Muscle of back (tissue), 3 donors: ENCODE measurements at regions not wholly inside any gene's neighbourhood (a gene's known extent, or its start where the extent isn't known, plus 50 kb on each side); places are given as distances from the start of the nearest gene placed in this dataset.
"Not testable (repeated sequence)": the region's sequence is repeated elsewhere in the genome, so short reads cannot be mapped to it uniquely, and the experiment has no call there.

Experiments used
- DNase-seq, 3 donors: peaks; one replicate each; pipeline versions ENCODE4 v3.0.0 to v3.0.0-alpha.2; 2013

DNA sequence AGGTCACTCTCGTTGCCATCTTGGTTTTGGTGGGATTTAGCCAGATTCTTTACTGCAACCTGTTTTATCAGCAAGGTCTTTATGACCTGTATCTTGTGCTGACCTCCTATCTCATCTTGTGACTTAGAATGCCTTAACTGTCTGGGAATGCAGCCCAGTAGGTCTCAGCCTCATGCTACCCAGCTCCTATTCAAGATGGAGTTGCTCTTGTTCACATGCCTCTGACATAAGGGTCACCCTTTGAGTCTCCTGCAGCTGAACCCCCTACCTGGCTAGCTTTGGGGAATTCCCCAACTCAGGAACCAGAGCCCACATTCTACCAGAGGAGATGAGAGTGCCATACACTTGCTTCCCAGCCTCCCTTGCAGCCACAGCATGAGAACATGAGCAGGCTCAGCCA is 123.0 kb upstream of the ARHGEF3 start:
- not testable (repeated sequence) for DNase-seq

DNA sequence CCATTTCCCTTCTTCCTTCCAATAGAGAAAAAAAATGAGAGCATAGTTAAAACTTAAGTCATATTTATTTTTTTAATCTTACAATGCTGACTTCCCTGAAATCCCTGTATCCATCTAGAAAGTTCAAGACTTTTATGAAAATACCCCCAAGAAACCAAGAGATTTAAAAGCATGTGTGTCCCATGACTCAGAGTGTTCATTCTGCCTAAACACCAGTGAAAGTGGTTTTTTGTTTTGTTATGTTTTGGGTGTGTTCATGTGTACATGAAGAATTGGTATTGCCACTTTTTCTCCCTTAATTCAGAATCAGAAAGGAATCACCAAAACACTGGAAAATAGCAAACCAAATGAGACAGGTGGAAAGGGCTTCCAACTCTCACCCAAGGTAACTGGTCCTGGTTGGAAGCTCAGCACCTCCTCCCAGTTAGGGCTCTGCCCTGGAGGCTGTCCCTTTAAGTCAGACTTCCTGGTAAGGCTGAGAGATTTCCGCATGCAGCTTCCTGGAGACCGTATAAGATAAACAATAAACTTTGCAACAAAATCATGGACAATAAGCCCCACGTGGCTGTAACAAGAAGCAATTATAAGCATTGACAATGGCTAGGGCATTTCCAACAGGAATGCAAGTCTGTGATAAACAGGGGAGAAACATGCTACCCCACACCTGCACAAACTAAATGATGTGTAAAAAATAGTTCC is 121.9 kb upstream of the ARHGEF3 start:
- peak in 2 of 3 donors; percentile 73 to 87 for DNase-seq

DNA sequence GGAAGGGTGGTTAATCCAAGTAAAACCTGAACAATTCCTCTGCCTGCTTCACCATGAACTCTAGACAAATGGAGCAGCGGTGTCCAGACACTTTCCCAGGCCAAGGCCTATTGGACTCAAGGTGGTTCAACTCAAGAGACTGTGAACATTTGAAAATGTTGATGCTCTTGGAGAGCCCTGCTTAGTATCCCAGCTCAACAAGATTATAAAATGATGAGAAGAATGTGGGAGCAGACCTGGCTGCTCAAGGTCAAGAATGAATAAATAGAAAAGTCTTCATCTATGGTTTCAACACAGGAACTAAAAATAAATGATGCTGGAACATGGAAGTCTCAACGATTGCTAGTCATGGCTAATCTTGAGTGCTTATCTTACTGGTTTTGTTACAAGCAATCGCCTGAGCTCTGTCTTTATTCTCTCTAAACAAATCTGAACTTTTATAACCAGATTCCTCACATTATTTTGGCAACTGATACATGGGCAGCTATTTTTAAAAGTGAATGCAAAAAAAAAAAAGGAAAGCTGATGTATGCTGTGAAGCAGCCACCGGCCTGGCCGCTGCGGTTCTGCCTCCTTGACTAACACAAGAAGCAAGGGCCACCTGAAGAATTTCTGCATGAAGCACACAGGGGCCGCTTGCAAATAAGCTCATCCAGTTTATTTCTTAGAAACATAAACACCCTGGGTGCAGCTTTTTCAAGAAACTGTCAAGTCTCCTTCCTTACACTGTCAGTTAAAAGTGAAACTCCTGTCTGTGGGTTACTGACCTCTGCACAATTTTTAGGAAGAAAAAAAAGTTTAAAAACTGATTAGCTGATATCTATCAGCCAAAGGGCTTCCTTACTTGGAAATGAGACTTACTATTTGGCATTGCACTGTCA is 120.1 kb upstream of the ARHGEF3 start:
- peak in 1 of 3 donors; percentile 43 for DNase-seq

DNA sequence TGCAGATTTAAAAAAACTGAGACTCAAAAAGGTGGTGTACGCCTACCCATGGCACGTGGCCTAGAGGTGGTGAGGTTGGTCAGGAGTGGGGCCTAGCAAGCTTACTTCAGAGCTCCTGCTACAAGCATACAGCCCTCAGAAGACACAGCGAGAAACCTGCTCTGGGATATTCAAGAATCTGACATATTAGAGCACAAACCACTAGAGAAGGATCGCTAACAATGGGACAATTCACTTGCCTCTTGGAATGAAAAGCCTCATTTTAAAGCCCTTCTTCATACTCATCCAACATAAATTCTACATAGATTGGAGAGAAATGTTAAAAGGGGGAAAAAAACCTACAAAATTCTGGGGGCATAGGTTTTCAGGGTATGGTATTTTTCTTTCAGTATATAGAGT is 118.0 kb upstream of the ARHGEF3 start:
- DNase-seq, result no peak

DNA sequence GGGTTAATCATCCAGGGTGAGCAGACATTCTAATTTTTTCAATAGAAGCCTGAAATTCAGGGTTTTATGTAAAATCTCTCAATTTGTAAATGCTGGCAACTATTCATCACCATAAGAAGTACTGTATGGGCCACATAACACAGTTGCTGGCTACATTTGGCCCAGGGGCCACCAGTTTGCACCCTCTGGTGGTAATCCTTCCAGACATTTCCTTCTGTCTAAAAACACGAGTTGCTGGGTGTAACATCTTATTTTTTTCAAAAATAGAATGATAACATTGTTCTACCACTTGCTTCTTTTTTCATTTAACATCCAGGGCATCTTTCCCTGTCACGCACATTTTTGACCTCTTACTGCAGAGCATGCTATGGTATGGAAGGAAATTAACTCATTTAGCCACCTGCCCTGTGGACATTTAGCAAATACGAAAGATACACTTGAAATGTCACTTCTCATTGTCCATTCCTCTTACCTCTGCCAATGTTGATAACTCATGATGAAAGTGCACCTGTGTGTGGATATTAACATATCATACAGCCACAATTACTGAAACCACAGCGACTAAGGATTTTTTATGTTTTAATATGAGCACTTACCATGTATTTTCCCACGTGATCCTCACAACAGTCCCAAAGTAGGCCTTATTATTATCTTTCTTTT is 117.5 kb upstream of the ARHGEF3 start:
- no peak for DNase-seq

DNA sequence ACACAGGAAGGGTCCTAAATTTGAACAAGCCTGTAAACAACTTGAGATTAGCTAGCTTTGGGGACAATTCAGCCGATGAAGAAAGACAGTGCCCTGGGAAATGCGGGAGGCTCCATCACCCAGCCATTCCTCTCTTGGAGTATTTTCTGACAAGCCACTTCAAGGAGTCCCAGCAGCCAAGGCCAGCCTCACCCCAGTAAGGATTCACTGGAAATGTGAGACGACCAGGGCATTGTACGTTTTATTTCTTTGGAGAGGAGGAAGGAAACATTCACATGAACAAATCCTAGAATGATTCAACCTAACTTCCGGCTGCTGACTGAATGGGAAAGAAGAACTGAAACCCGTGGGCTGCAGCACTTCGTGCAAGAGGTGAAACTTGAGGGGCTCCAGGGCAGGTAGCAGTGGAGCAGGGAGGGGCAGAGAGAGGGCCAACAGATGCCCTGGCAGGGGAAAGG is 116.4 kb upstream of the ARHGEF3 start:
- peak in 1 of 3 donors; percentile 30 for DNase-seq

DNA sequence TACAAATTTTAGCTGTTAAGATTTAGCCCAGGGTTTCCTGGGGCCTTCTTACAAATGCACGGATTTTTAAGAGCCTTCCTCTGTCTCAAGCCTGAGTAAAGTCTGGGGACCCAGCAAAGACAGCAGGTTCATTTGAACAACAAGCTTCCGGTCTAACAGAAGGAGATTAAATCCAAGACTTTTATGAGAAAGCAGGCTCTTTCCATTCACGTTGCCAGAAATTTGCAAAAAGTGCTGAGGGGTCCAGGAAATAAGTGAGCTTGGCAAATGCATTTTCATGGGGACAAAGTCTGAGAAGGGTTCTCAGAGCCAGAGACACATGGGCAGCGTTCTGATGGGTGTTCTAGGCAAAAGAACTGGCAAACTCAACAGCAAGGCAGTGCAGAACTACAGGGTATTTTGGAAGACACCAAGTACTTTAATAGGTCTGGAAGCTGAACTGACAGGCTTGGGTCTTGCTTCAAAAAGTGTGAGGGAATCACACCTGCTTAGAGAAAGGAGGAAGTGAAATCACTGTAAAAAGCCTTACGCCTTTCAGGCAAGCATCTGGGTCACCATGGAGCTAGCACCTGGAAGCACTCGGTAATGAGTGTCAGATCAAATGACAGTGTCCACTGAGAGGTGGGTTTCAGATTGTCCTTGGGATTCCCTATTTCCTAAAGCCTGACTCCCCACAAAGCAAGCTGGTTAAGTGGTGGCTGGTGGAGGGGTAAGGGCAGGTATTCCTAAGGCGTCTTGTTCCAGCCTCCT is 115.8 kb upstream of the ARHGEF3 start:
- peak in 1 of 3 donors; percentile 79 for DNase-seq

DNA sequence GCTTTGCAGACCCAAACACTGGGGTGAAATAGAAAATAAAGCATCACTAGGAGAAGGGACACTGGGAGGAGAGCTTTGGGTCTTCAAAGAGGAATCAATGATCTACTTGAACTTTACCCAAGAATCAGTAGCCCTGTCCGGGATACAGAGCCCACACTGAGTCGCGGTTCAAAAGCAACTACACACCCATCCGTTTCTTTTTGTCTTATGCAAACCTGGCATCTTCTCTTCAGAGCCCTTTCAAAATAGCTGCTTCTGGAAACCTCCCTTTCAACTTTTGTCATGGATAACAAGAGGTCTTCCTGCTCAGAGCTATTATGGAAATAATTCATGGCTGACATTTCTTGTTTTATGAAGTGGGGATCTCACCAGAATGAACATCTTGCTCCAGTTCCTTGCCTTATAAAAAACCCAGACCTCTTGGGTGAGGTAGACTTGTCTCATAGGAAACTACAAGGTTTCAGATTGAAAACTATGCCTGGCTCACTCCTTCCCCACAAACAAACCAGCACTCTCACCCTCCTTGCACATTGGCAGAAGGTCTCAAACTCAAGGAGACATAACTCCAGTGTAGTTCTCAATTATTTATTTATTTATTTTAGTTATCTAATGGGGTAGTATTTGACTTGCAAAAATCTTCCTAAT is 115.1 kb upstream of the ARHGEF3 start:
- no peak for DNase-seq

DNA sequence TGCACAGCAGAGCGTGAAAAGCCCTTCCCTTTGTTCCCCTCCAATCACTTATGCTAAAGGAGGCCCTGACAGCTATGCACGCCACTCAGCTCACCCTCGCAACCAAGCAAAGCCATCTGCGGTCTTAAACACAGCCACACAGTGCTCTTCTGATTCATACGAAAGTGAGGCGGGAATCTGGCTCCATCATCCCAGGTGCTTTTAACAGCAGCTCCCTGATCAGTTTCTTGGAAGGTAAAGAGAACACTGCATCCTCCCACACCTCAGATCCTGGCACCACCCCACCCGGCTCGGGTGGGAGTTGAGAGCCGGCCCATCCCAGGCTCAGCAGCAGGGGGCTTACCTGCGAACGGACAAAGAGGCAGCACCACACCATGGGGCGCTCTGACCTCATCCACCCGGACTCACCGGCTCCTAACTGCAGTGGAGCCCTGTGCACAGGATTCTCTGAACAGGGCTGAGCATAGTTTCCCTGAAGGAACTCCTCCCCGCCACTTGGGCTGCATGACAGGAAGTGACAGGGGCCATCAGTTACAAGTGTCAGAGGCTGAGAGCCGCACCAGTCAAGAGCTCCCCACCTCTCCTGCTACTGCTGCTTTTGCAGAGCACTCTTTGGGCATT is 114.3 kb upstream of the ARHGEF3 start:
- DNase-seq, result peak in 1 of 3 donors; percentile 40

DNA sequence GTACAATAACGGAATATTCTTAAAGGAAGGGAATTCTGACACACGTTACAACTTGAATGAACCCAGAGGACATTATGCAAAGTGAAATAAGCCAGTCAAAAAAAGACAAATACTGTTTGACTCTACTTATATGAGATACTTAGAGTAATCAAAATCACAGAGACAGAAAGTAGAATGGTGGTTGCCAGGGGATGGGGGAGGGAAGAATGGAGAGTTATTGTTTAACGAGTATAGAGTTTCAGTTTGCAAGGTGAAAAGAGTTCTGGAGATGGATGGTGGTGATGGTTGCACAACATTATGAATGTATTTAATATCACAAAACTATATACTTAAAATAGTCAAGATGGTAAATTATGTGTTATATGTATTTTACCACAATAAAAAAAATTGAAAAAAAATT is 112.9 kb upstream of the ARHGEF3 start:
- DNase-seq, result no peak

DNA sequence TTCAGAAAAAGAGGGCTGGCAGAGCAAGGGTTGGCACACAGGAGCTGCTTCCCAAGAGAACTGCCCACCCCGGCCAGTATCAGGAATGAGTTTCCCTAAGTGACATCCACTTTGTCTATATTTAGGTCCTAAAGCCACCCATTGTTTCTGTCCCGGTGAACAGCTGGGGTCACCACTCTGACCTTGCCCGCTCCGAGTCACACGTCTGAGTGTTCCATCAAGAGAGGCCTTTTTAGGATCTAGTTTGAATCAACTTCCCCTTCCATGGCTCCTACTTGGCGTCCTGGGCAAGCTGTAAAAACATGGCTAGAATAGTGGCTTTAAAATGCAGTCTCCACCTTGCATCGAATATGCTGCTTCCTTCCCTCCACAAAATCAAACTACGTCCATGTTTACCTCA is 109.6 kb upstream of the ARHGEF3 start:
- no peak for DNase-seq

DNA sequence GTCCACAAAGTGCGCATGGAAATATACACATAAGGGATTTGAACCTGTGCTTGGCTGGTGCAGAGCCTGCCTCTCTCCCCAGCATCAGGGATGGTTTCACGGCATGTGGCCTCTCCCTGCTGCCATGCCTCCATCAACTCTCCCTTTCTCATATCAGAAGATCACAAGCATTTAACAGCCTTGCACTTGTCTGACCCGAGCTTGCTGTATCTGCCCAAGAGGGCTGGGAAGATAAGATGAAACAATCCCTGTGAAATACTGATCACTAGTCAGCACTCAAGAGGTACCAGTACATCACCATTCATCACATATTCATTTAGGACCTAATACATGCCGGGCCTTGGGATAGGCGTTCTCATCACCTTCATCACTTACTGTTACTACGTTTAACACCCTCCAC is 107.6 kb upstream of the ARHGEF3 start:
- no peak for DNase-seq

DNA sequence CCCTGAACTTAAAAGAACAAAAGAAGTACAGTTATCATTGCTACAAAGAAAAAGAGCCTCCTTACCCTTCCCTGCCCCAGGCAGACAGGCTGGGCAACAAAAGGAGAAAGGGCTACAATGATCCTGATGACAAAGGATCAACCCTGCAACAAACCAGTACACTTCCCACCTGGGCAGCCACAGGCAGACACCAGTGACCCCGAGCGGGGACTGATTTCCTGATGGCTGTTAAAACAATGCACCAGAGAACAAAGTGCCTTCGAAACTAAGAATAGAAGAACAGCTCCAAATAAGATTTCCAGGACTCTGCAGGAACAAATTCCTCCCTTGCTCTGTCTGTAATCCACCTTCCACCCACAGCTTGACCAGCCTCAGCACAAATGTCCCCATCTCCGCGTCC is 106.3 kb upstream of the ARHGEF3 start:
- no peak for DNase-seq

DNA sequence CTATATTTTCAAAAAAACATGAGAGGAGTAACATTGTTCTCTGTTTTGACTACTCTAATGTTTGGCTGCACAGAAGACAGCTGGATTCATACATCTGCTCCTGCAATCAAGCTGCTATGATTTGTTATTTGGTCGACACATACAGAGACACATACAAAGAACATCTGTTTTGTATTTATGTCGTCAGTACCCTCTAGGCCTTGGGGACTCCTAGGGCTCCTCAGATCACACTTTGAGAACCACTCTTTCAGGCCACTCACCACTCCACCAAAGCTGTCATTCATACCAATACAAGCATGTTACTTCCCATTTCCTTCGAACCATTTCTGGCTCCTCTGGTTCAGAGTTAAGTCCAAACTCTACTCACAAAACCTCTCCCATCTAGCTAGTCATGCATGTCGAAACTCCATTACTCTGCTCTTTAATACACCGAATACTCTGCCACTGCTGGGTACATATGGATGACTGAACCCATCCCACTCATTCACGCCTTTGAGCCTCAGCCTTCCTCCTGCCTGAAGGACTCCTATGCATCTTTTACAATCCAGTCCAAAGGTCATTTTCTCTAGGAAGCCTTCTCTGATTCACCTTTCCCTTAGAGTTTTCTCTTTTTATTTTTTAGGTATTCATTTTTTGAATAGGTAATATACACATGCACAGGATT is 102.9 kb upstream of the ARHGEF3 start:
- peak in 1 of 3 donors; percentile 76 for DNase-seq

DNA sequence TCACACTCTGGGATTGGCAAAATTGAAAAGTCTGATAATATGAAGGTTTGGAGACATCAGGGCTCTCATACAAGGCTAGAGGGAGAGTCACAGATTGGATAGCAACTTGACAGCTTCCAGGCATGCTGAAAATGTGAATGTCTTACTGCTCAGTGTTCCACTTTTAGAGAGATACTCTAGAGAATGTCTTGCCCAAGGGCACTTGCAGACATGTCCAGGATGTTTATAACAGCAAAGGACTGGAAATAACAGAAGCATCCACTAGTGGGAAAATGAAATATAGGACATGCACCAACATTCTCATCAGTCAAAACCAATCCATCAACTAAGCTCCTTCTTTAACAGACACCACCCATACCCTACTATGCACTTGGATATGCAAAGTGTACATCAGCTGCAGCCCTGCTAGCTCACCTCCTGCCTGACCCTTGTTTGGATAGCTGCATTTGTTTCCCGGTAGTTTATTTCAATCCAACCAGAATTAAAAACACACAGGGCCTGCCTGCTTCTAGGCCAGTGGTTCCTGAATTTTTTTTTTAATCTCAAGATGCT is 101.6 kb upstream of the ARHGEF3 start:
- DNase-seq, result no peak

DNA sequence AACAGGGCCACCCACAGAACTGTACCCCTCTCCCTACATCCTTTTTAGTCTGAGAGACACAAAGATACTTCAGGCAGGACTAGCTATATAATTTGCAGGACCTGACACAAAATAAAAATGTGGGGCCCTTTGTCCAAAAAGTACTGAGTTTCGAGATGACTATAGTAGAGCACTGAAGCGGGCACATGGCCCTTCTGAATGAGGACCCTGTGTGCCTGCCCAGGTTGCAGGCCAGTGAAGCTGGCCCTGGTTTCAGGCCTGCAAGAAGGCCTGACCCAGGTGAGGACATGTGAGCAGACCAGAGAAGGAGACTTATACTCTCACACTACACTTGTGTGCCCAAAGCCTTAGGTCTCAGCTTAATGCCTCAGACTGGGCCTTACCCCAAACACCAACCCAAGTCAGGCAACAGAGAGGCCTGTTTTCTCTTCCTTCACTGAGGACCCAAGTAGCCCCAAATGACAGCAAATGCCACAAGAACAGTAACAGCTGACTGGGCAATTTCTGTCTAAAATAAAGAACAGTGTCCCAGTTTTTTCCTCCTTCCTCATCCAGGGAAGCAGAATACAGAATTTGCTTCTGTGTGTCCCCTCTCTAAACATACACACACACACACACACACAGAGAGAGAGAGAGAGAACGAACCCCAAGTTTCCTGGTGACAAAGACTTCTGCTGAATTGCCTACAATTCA is 100.9 kb upstream of the ARHGEF3 start:
- no peak for DNase-seq

DNA sequence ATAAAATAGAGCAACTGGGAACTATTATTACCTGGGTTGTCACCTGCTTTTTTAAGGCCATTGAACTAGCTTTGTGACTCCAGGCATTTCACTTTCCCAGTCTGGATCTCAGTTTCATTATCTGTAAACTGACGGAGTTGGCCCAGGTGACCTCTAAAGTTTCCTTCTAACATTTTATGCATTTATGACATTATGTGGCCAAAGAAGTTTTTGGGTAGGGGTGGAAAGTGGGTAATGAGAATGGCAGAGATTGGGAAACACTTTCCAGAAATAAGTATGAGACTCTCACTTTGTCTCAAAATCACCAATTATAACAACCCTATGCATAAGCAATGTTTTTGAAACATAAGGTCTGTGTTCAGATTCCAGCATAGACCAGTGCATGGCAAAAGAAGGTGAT is 99.1 kb upstream of the ARHGEF3 start:
- DNase-seq, result no peak

DNA sequence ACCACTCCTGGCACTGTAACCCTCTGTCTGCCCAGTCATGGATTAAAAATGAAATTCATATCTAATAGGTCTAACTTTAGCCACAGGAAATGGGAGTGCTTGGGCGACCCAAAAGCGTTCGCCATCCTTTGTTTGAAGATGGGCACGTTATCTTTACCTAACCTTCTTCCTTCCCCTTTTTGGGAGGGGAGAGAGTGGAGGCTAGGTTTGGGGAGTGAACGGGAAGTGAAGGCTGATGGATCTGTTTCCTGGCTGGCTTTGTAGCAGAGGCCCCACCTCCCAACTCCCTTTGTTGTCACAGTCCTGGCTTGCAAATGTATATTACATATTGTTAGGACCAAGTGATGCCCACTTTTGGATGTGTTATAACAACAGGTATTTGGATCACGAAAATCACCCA is 98.1 kb upstream of the ARHGEF3 start:
- DNase-seq, result no peak

DNA sequence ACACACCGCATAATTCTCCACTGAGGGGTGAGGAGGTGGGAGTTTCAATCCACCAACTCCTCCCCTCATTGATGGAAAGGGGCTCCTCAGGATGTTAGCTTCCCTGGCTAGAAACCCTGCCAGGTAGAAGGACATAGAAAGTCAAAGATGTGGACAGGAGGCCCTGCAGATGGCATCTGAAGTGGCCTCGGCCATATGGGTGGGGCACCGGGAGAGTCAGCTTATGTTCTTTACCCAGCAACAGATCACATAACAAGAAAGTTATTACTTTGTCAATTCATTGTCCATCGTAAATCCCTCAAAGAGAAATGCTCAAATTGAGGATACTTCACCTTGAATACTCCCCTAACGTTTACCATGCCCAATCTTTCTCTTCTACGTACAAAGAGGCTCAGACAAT is 97.3 kb upstream of the ARHGEF3 start:
- no peak for DNase-seq
